SH-SY5Y (cell line): ENCODE measurements at regions not wholly inside any gene's neighbourhood (a gene's known extent, or its start where the extent isn't known, plus 50 kb on each side); places are given as distances from the start of the nearest gene placed in this dataset.

Source experiments
- GATA2 ChIP-seq: IDR thresholded peaks from 2 replicates; pipeline ENCODE4 v1.6.1; 2011; ENCODE audit warnings: mild to moderate bottlenecking, low read depth, low read length
- GATA3 ChIP-seq: IDR thresholded peaks from 2 replicates; pipeline ENCODE4 v1.6.1; 2011; ENCODE audit warnings: low read depth, mild to moderate bottlenecking, low read length, moderate library complexity

DNA sequence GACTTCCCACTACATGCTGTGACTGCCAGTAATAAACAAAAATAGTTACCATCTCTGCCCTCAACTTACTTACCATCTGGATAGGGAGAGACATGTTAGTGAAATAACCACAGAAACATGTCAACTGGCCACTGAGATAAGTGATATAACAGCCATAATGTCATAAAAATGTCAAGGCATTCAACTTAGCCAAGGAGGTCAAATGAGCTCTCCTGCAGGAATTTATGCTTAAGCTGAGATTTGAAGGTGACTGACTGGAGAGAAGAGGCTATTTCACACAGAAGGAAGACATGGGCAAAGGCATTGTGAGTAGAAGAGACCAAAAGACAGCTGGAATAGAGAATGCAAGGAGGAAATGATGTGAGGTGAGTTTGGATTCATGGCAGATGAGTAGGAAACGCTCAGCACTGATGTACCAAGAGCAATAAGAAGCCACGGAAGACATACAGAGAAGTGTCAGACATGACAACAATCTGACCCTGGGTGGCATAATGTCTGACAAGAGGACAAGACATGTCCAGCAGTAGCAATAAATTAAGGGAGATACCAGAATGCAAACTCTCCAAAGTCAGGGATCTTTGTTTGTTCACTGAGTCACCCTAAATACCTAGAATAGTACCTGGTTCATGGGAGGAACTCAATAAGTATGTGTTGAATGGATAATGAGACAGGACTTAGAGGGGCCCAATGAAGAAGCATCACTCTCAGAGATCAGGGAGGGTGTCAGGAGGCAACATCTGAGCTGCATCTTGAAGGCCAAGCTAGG lies 318.8 kb downstream of the ACTL7B start:
- TF ChIP-seq GATA3 (no peak), GATA2 (no peak)
